ENCODE measurements at regions not wholly inside any gene's neighbourhood (a gene's known extent, or its start where the extent isn't known, plus 50 kb on each side); places are given as distances from the start of the nearest gene placed in this dataset.
"Not testable (repeated sequence)": the region's sequence is repeated elsewhere in the genome, so short reads cannot be mapped to it uniquely, and the experiment has no call there.

- no peak for DNase-seq
Observed at GRCh38 chr14:101616202-101616601, 54.9 kb downstream of the DIO3 start.

- no peak for DNase-seq
Observed at GRCh38 chr14:101619484-101619883, 58.2 kb downstream of the DIO3 start.

GRCh38 chr14:101620031-101620788 is 58.9 kb downstream of the DIO3 start:
- no peak for DNase-seq

- DNase-seq, result no peak
Observed at GRCh38 chr14:101620821-101621785, 59.8 kb downstream of the DIO3 start.

GRCh38 chr14:101622251-101623076 is 61.2 kb downstream of the DIO3 start:
- no peak for DNase-seq

GRCh38 chr14:101623077-101623372 is 61.7 kb downstream of the DIO3 start:
- no peak for DNase-seq

- DNase-seq, result no peak
Observed at GRCh38 chr14:101623685-101624444, 62.6 kb downstream of the DIO3 start.

- DNase-seq, result no peak
Observed at GRCh38 chr14:101624536-101624935, 63.2 kb downstream of the DIO3 start.

- DNase-seq, result no peak
Observed at GRCh38 chr14:101625336-101626097, 64.2 kb downstream of the DIO3 start.

GRCh38 chr14:101626331-101626730 is 65.0 kb downstream of the DIO3 start:
- no peak for DNase-seq

GRCh38 chr14:101627915-101628262 is 66.6 kb downstream of the DIO3 start:
- DNase-seq, result no peak

GRCh38 chr14:101628471-101628966 is 67.2 kb downstream of the DIO3 start:
- DNase-seq, result peak; percentile 14

- no peak for DNase-seq
Observed at GRCh38 chr14:101628975-101629374, 67.7 kb downstream of the DIO3 start.

GRCh38 chr14:101630056-101630965 is 69.0 kb downstream of the DIO3 start:
- no peak for DNase-seq

GRCh38 chr14:101631199-101631598 is 69.9 kb downstream of the DIO3 start:
- no peak for DNase-seq

- not testable (repeated sequence) for DNase-seq
Observed at GRCh38 chr14:101631970-101632369, 70.7 kb downstream of the DIO3 start.

GRCh38 chr14:101632520-101632919 is 71.2 kb downstream of the DIO3 start:
- DNase-seq, result no peak

GRCh38 chr14:101633276-101633675 is 72.0 kb downstream of the DIO3 start:
- no peak for DNase-seq

- DNase-seq, result no peak
Observed at GRCh38 chr14:101634202-101634849, 73.0 kb downstream of the DIO3 start.

All from GOT3 (cell line).